GM10248 (cell line): ENCODE measurements at regions not wholly inside any gene's neighbourhood (a gene's known extent, or its start where the extent isn't known, plus 50 kb on each side); places are given as distances from the start of the nearest gene placed in this dataset.

Source experiments
- CTCF ChIA-PET: fragments of 300-600 bp; sonication (Branson Sonifier 250); formaldehyde crosslinking; extraction: SDS; loops from one replicate; lab custom pipeline; 2021; ENCODE audit warnings: antibody characterized with exemption; lab: Yijun Ruan, JAX
- POLR2A ChIA-PET: fragments of 350-650 bp; sonication (Branson Sonifier 250); formaldehyde crosslinking; extraction: SDS; loops from one replicate; lab custom pipeline; 2020; ENCODE audit warnings: antibody characterized with exemption; lab: Yijun Ruan, JAX
- DNase-seq: peaks from one replicate; pipeline ENCODE4 v3.0.0; 2012; ENCODE audit errors: extremely low spot score
- TF ChIP-seq, protein P1 (sequence below): IDR thresholded peaks from 2 replicates; pipeline ENCODE4 v1.5.1; 2012; ENCODE audit warnings: mild to moderate bottlenecking, low read depth; ENCODE audit errors: extremely low read depth, missing control alignments, control extremely low read depth

GRCh38 chr9:89955144-89955543, 350.3 kb downstream of the GADD45G start:
- DNase-seq, result no peak
- TF ChIP-seq, protein P1, sequence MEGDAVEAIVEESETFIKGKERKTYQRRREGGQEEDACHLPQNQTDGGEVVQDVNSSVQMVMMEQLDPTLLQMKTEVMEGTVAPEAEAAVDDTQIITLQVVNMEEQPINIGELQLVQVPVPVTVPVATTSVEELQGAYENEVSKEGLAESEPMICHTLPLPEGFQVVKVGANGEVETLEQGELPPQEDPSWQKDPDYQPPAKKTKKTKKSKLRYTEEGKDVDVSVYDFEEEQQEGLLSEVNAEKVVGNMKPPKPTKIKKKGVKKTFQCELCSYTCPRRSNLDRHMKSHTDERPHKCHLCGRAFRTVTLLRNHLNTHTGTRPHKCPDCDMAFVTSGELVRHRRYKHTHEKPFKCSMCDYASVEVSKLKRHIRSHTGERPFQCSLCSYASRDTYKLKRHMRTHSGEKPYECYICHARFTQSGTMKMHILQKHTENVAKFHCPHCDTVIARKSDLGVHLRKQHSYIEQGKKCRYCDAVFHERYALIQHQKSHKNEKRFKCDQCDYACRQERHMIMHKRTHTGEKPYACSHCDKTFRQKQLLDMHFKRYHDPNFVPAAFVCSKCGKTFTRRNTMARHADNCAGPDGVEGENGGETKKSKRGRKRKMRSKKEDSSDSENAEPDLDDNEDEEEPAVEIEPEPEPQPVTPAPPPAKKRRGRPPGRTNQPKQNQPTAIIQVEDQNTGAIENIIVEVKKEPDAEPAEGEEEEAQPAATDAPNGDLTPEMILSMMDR, result no peak
- ChIA-PET POLR2A (no interaction called here), CTCF (no interaction called here)

DNA sequence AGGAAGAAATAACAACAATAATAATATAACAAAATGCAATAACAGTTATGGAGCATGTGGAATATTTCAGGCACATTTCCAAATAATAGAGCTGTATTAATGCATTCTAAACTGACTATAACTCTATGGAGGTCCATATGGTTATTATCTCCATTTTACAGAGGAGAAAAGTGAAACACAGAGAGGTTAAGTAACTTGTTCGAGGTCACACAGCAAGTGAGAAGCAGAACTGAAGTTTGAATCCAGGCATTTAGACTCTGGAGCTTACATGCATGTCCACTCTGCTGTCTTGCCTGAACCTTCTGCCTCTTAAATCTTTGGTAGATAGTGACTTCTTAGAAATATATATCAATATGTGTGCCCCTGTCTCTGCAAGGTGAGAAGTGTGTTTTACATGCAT, 350.8 kb downstream of the GADD45G start:
- TF ChIP-seq, protein P1, result no peak
- DNase-seq, result no peak
- ChIA-PET CTCF (no interaction called here), POLR2A (no interaction called here)

DNA sequence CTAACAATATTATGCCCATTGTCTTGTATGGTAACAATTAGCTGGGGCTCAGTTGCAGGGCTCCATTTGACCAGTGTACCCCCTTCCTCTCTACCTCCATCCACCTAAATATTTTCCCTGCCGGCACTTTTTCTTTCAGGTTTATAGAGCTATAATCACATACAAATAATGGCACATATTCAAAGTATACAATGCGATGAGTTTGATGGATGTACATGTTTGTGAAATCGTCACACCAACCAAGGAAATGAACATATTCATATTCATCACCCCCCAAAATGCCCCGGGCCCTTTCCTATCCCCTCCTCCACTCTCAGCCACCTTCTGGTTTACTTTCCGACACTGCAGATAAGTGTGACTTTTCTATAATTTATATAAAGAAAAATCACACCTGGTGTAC, 351.5 kb downstream of the GADD45G start:
- CTCF ChIA-PET, result no interaction called here
- no peak for DNase-seq
- TF ChIP-seq, protein P1, result no peak
- POLR2A ChIA-PET, result no interaction called here

DNA sequence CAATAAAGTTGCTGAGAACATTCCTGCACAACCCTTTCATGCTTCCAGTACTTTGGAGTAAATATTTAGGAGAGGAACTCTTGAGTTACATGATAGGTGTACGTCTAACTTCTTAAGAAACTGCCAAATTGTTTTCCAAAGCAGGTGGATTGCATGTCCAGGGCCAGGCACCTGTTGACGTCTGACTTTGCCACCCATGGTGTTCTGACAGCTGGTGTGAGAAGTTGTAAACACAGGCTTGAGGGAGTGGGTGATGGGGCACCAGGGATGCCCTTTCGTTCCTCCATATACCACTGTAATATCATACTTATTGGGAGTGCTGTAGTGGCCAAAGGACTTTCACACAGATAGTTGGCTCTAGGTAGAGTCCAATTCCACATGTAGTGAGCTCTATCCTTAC, 352.1 kb downstream of the GADD45G start:
- ChIA-PET POLR2A (no interaction called here), CTCF (interaction anchor here (1.0 kb wide), 1 partner anchor 12 kb away, joined by 5 read pairs; no protein-coding TSS in a partner anchor)
- TF ChIP-seq, protein P1, result no peak
- DNase-seq, result no peak

- POLR2A ChIA-PET, result no interaction called here
- DNase-seq, result no peak
- CTCF ChIA-PET, result no interaction called here
- TF ChIP-seq, protein P1, result no peak
These were observed 353.3 kb downstream of the GADD45G start for GRCh38 chr9:89958086-89958485.

GRCh38 chr9:89961616-89962341, 357.0 kb downstream of the GADD45G start:
- no peak for DNase-seq
- ChIA-PET POLR2A (interaction anchor here (0.6 kb wide), 1 partner anchor 359 kb away, joined by 3 read pairs; no protein-coding TSS in a partner anchor), CTCF (interaction anchor here (1.0 to 1.3 kb wide), 3 partner anchors 10 to 359 kb away, joined by 3 to 4 read pairs (median 4); no protein-coding TSS in a partner anchor)
- TF ChIP-seq, protein P1, result no peak
